SKM-1 treated with dmso at 0.1 percent for 144 hours (cell line): ENCODE measurements at regions not wholly inside any gene's neighbourhood (a gene's known extent, or its start where the extent isn't known, plus 50 kb on each side); places are given as distances from the start of the nearest gene placed in this dataset.

Experiments
- DNase-seq: peaks from one replicate; lab custom pipeline; 2025; ENCODE audit not compliant: unreplicated experiment; lab: John Stamatoyannopoulos, UW

DNA sequence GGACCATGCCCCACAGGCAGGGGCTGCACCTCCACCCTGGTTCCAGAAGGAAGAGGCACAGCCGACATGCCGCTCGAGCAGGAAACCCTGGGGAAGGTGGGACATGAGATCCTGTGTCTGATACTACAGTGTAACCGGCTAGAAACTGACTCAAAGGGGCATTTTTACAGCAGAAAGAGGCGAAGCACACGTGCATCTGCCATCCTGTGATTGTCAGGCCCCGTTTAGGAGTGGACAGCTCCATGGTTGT is 62.7 kb downstream of the SIK1 start:
- no peak for DNase-seq

DNA sequence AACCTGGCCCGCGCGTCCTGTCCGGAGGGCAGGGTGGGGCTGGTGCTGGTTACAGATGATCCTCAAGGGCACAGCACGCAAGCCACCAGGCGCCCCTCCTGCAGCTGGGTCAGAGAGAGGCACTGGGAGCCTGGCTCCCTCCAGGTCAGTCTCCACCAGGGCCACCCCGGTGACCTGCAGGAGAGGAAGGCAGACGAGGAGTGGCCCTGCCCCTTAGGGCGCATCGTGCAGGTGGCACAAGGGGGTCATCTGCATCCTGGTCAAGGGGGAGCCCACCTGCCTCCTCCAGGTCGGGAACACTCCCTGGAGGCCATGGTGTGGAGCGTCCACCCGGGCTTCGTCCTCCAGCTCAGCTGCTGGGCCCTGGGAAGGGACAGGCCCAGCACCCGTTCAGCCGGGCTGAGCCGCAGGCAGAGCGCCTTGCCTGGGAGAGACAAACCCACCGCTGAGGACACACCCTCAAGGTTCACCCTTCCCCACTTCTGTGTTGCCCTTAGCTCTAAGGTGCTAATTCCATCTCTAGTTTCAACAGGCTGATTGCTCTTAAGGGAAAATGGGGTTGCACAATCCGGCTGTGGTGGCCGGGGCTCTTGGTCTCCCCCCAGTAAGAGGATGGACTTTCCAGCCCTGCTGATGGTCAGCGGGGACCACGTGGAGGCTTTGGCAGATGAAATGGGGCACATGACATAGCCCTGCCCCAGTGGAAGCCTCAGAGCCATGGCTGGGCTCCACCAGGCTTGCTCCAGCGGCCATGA is 63.2 kb downstream of the SIK1 start:
- no peak for DNase-seq

GRCh38 chr21:43362915-43363314 is 64.0 kb downstream of the SIK1 start:
- no peak for DNase-seq

DNA sequence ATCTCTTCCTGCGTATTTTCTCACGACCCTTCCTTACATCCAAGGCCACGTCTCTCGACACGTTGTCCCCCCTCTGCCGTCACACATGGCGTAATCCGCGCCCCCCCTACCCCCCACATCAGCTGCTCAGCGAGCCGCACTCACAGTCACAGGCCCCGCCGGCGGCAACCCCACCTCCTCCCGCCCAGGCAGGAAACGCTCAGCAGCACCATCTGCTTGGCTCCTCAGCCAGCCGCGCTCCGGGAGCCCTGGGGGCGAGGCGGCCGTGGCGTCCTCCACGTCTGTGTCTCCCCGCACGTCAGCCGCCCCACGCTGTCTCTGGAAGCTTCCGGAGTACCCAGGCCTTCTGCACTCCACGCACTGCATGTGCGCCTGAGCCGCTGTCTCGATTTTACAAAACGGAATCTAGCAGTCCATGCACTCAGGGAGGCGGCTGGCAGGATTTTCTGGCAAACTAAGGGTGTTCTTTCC is 64.6 kb downstream of the SIK1 start:
- no peak for DNase-seq

DNA sequence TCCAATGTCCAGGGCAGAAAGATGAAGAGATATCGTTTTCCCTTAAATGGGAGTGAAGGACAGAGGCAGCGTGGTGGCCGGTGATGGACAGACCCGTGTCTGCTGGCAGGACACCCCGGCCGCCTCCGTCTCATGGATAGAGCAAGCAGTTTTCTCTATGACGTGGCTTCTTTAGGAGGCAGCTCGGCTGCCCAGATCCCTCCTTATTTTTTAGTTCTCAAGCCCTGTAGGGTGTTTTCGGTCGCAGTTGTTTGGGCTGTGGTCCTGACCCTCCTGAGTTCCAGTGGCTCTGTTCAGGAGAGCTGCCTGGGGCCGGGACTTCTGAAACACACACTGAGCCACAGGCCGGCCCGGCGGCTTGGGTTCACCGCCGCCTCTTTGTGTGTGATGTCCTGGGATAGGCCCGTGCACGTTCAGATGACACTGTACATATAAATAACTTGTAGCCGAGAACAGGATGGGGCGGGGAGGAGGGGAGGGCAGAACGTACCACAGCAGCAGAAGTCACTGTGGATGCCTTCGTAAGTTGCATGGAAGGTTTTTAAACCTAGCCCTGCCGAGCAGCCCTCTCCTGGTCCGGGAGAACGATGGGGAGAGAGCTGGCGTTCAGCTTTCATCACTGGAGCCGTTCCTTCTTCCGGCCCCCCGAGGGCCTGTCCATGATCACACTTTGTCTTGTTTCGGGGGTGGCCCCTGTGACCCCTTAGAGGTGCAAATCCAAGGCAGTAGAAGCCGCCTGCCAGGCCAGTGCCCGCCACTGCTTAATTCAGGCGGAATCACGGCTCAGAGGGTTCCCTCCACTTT is 65.2 kb downstream of the SIK1 start:
- DNase-seq = no peak

DNA sequence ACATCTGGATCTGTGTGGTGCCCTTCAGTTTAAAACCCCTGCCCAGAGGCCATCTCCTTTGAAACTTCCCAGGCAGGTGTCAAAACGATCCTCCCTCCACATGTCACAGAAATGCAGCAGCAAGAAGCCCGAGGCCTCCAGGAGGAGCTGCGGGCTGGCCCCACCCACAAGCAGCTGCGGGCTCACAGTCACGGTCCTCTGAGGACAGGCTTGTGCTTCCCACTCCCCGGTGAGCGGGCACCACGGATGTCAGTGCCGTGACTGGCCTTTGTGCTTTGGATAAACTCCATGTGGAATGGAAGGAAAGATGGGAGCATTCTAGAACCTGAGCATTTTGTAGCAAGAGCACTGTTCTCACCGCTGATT is 65.8 kb downstream of the SIK1 start:
- no peak for DNase-seq

DNA sequence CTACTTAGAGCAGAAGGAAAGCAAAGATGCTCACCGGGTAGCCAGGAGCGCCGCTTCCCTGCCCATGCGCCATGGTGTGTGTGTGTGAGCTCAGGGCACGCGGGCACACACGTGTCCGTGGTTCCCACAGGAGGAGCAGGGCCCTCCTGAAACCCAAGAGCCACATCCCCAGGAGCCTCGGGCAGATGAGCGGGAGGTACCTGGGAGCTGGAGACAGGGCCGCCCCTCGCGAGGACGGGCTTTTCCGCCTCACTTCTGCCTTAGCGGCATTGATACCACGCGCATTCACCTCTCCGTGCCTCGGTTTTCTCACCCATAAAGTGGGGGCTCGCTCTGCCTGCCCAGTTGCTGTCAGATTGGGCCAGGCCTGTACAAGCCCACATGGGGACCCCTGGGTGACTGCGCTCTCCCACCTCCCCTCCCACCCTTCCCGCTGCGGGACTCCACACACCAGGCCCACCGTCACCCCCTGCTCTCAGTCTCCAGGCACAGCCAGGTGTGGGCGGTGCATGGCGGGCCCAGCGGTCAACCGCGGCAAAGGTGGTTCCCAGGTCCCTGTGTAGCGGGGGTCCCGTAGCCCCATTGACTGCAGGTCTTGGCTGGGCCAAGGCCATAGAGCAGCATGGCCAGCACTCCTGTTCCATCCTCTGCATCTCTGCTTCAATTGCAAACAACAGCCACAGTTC is 66.3 kb downstream of the SIK1 start:
- DNase-seq = no peak

GRCh38 chr21:43358940-43359822 is 67.8 kb downstream of the SIK1 start:
- DNase-seq = no peak

GRCh38 chr21:43357715-43358430 is 69.1 kb downstream of the SIK1 start:
- no peak for DNase-seq

GRCh38 chr21:43355925-43356289 is 71.0 kb downstream of the SIK1 start:
- DNase-seq = no peak

GRCh38 chr21:43355266-43355924 is 71.5 kb downstream of the SIK1 start:
- DNase-seq = no peak

DNA sequence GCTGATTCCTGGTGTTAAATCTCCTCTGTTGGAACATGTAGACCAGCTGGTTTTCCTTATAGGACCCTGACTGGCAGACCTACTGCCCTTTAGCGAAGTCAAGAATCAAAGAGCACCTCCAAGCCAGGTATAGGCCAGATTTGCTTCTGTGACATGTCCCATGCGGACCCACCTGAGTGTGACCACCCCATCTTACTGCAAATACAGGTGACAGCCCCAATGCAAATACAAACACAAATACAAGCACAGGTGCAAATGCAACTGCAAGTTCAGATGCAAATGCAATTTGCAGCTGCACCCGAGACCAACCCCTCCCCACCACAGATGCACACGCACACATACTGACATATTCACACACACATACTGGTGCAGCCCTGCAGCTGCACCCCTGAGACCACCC is 72.3 kb downstream of the SIK1 start:
- no peak for DNase-seq

DNA sequence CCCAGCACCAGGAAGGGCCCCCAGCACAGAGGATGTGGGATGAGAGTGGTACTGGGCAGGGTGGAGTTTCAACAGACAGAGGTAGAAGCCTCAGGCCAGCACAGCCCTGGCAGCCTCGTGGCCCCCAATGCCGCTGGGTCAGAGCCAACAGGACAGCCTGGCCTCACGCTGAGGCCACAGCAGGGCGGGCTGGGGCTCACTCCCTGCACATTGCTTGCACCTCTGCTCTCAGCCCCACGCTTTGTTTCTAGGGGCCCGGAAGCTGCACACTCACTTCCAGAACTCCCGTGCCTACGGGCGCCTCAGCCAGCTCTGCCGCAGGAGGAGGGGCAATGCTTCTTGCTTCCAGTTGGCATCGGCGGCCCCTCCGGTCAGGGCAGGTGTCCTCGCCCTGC is 72.9 kb downstream of the SIK1 start:
- DNase-seq = no peak

GRCh38 chr21:43353282-43354025 is 73.5 kb downstream of the SIK1 start:
- no peak for DNase-seq

DNA sequence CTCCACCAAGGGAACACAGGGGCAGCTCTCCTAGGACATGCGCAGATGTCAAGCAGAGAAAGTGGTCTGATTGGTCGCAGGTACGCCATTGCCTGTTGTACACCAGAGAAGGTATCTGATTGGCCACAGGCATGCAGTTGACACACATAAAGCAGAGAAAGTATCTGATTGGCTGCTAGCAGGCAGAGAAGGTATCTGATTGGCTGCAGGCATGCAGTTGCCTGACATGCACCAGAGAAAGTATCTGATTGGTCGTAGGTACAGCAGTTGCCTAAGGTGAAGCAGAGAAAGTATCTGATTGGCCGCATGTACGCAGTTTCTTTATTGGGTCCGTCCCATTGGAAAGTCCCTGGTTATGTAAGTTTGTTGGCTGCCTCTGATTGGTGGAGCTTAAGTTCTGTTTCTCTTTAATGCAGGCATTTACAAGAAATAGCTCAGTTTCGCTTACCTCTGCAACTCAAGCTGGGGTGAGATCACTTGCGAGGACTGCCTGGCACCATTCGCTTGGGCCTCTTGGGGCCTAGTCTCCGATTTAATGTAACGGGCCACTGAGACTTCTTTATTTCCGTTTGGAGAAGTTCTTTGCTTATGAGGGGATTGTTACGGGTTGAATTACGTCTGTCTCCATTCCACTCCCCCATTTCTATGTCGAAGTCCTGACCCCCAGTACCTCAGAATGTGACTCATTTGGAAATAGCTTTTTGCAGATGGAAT is 74.2 kb downstream of the SIK1 start:
- no peak for DNase-seq

GRCh38 chr21:43352154-43352537 is 74.8 kb downstream of the SIK1 start:
- no peak for DNase-seq

- DNase-seq = no peak
Observed at GRCh38 chr21:43351501-43352153, 75.3 kb downstream of the SIK1 start.

GRCh38 chr21:43349644-43350043 is 77.3 kb downstream of the SIK1 start:
- DNase-seq = no peak
